Neural progenitor cell (in vitro differentiated cells): ENCODE measurements at regions not wholly inside any gene's neighbourhood (a gene's known extent, or its start where the extent isn't known, plus 50 kb on each side); places are given as distances from the start of the nearest gene placed in this dataset.
"Not testable (repeated sequence)": the region's sequence is repeated elsewhere in the genome, so short reads cannot be mapped to it uniquely, and the experiment has no call there.

ENCODE experiments used
- DNase-seq: peaks from one replicate; pipeline ENCODE4 v3.0.0-alpha.2; 2016; ENCODE audit warnings: low spot score
- H2AFZ ChIP-seq: fragments of 200-600 bp; sonication (generic); replicated peaks from 2 replicates; pipeline ENCODE4 v1.6.1; 2016; ENCODE audit warnings: antibody characterized with exemption
- H3F3A ChIP-seq: fragments of 200-600 bp; sonication (generic); 2 replicates; pipeline ENCODE4 v1.6.1; 2016; ENCODE audit warnings: antibody characterized with exemption, low read depth
- H3K27ac ChIP-seq: fragments of 200-600 bp; sonication (generic); 2 replicates; pipeline ENCODE4 v1.5.1; 2016; ENCODE audit warnings: mild to moderate bottlenecking
- H3K27me3 ChIP-seq: fragments of 200-600 bp; sonication (generic); 2 replicates; pipeline ENCODE4 v1.6.1; 2016; ENCODE audit warnings: mild to moderate bottlenecking, moderate library complexity
- H3K36me3 ChIP-seq: fragments of 200-600 bp; sonication (generic); 2 replicates; pipeline ENCODE4 v1.5.1; 2016
- H3K4me1 ChIP-seq: fragments of 200-600 bp; sonication (generic); 2 replicates; pipeline ENCODE4 v1.6.1; 2016; ENCODE audit warnings: mixed run types
- H3K4me2 ChIP-seq: fragments of 200-600 bp; sonication (generic); 2 replicates; pipeline ENCODE4 v1.6.1; 2016
- H3K4me3 ChIP-seq: fragments of 200-600 bp; sonication (generic); 2 replicates; pipeline ENCODE4 v1.5.1; 2016
- H3K79me2 ChIP-seq: fragments of 200-600 bp; sonication (generic); 2 replicates; pipeline ENCODE4 v1.6.1; 2016; ENCODE audit warnings: low read depth
- H3K9ac ChIP-seq: fragments of 200-600 bp; sonication (generic); 2 replicates; pipeline ENCODE4 v1.6.1; 2016
- H3K9me3 ChIP-seq: fragments of 200-600 bp; sonication (generic); 2 replicates; pipeline ENCODE4 v1.5.1; 2016; ENCODE audit warnings: low read depth
- H4K20me1 ChIP-seq: fragments of 200-600 bp; sonication (generic); 2 replicates; pipeline ENCODE4 v1.6.1; 2016; ENCODE audit warnings: low read depth
- H3K27ac Mint-ChIP-seq: 3 replicates; pipeline ENCODE4 v1.8.0; 2021; ENCODE audit warnings: mixed read lengths
- H3K27me3 Mint-ChIP-seq: 2 replicates; pipeline ENCODE4 v1.8.0; 2022; ENCODE audit warnings: low read depth, mild to moderate bottlenecking, inconsistent platforms, moderate library complexity, mixed read lengths; ENCODE audit not compliant: insufficient read depth
- H3K36me3 Mint-ChIP-seq: 3 replicates; pipeline ENCODE4 v1.8.0; 2021; ENCODE audit warnings: mixed read lengths
- H3K4me1 Mint-ChIP-seq: 3 replicates; pipeline ENCODE4 v1.8.0; 2021; ENCODE audit warnings: mixed read lengths
- H3K4me3 Mint-ChIP-seq: 3 replicates; pipeline ENCODE4 v1.8.0; 2021; ENCODE audit warnings: mild to moderate bottlenecking, moderate library complexity, mixed read lengths
- H3K9me3 Mint-ChIP-seq: 3 replicates; pipeline ENCODE4 v1.8.0; 2020; ENCODE audit warnings: mixed read lengths
- EZH2 ChIP-seq: fragments of 200-600 bp; sonication (generic); IDR thresholded peaks from 2 replicates; pipeline ENCODE4 v1.6.1; 2017; ENCODE audit warnings: antibody characterized with exemption, mild to moderate bottlenecking, moderate library complexity
- EZH2phosphoT487 ChIP-seq: fragments of 200-600 bp; sonication (generic); IDR thresholded peaks from 2 replicates; pipeline ENCODE4 v1.6.1; 2017; ENCODE audit warnings: antibody characterized with exemption
- TF ChIP-seq, protein P1 (sequence below): fragments of 200-600 bp; sonication (generic); IDR thresholded peaks from 2 replicates; pipeline ENCODE4 v1.5.1; 2017; ENCODE audit warnings: antibody characterized with exemption, mild to moderate bottlenecking

DNA sequence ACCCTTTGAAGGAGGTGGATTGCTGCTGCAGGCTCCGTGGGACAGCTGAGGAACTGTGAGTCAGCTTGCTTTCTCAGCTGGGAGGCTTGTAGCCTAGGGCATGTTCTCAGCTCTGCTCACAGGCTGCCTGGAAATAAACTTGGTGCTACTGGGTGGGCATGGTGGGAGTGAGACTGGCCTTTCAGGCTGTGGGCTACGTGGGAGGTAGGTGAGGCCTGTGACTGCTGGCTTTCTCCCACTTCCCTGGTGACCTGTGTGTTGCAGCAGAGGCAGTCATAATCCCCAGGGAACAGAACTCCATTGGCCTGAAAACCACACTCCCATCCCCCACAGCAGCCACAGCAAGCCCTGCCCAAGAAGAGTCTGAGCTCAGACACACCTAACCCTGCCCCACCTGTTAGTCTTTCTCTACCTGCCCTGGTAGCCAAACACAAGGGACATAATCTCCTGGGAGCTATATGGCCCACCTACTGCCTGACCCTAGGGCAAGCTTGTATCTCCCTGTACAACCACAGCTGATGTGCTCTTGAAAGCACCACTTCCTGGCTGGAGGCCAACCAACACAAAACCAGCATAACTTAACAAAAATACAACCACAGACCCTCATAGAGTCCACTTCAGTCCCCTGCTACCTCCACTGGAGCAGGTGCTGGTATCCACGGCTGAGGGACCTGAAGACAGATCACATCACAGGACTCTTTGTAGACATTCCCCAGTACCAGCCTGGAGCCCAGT is 236.5 kb downstream of the SQOR start:
- Mint-ChIP-seq H3K36me3 (peaks cover 6% of the 10 kb centered on the region), H3K27me3 (peaks cover 4% of the 10 kb centered on the region), H3K4me1 (no peaks in the 10 kb centered on the region), H3K27ac (no peak overlapping the region), H3K4me3 (no peak overlapping the region), H3K9me3 (peaks cover 22% of the 10 kb centered on the region)
- Histone ChIP-seq H3K9ac (no peak overlapping the region), H3K4me1 (no peaks in the 10 kb centered on the region), H3K27ac (no peak overlapping the region), H4K20me1 (no peaks in the 10 kb centered on the region), H3K36me3 (no peaks in the 10 kb centered on the region), H3K79me2 (no peaks in the 10 kb centered on the region), H3K4me3 (no peak overlapping the region), H3K4me2 (no peak overlapping the region), H3K27me3 (no peaks in the 10 kb centered on the region), H3K9me3 (no peaks in the 10 kb centered on the region), H2AFZ (no peak overlapping the region), H3F3A (no peaks in the 10 kb centered on the region)
- TF ChIP-seq, protein P1, sequence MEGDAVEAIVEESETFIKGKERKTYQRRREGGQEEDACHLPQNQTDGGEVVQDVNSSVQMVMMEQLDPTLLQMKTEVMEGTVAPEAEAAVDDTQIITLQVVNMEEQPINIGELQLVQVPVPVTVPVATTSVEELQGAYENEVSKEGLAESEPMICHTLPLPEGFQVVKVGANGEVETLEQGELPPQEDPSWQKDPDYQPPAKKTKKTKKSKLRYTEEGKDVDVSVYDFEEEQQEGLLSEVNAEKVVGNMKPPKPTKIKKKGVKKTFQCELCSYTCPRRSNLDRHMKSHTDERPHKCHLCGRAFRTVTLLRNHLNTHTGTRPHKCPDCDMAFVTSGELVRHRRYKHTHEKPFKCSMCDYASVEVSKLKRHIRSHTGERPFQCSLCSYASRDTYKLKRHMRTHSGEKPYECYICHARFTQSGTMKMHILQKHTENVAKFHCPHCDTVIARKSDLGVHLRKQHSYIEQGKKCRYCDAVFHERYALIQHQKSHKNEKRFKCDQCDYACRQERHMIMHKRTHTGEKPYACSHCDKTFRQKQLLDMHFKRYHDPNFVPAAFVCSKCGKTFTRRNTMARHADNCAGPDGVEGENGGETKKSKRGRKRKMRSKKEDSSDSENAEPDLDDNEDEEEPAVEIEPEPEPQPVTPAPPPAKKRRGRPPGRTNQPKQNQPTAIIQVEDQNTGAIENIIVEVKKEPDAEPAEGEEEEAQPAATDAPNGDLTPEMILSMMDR: no peak
- no peak for TF ChIP-seq EZH2
- DNase-seq: no peak

GRCh38 chr15:45873781-45874180 is 239.0 kb downstream of the SQOR start:
- no peak overlapping the region for H2AFZ ChIP-seq
- TF ChIP-seq EZH2 (no peak), EZH2phosphoT487 (no peak)
- TF ChIP-seq, protein P1: no peak
- H3K9ac ChIP-seq: no peak overlapping the region
- Mint-ChIP-seq H3K27me3 (peaks cover 4% of the 10 kb centered on the region), H3K4me3 (no peak overlapping the region), H3K4me1 (no peaks in the 10 kb centered on the region), H3K27ac (no peak overlapping the region), H3K36me3 (peaks cover 6% of the 10 kb centered on the region), H3K9me3 (peaks cover 29% of the 10 kb centered on the region)
- H3F3A ChIP-seq: no peaks in the 10 kb centered on the region
- H3K9me3 ChIP-seq: no peaks in the 10 kb centered on the region
- no peaks in the 10 kb centered on the region for H3K4me1 ChIP-seq
- no peak overlapping the region for H3K27ac ChIP-seq
- no peaks in the 10 kb centered on the region for H3K27me3 ChIP-seq
- no peak overlapping the region for H3K4me2 ChIP-seq
- no peaks in the 10 kb centered on the region for H4K20me1 ChIP-seq
- no peaks in the 10 kb centered on the region for H3K36me3 ChIP-seq
- no peak for DNase-seq
- no peaks in the 10 kb centered on the region for H3K79me2 ChIP-seq
- no peak overlapping the region for H3K4me3 ChIP-seq

DNA sequence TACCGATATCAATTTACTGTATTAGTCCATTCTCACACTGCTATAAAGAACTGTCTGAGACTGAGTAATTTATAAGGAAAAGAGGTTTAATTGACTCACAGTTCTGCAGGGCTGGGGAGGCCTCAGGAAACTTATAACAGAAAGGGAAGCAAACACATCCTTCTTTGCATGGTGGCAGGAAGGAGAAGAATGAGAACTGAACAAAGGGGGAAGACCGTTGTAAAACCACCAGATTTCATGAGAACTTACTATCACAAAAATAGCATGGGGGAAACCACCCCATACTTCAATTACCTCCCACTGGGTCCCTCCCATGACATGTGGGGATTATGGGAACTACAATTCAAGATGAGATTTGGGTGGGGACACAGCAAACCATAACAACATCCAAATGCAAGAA is 239.7 kb downstream of the SQOR start:
- H3F3A ChIP-seq: not testable (repeated sequence)

GRCh38 chr15:45884289-45884688 is 249.5 kb downstream of the SQOR start:
- Histone ChIP-seq H3F3A (no peaks in the 10 kb centered on the region), H3K9me3 (no peaks in the 10 kb centered on the region), H3K4me2 (no peak overlapping the region), H3K36me3 (no peaks in the 10 kb centered on the region), H4K20me1 (no peaks in the 10 kb centered on the region), H3K79me2 (no peaks in the 10 kb centered on the region), H3K4me3 (no peak overlapping the region), H3K27me3 (no peaks in the 10 kb centered on the region), H3K9ac (no peak overlapping the region), H3K27ac (no peak overlapping the region), H2AFZ (no peak overlapping the region), H3K4me1 (no peaks in the 10 kb centered on the region)
- H3K36me3 Mint-ChIP-seq: no peaks in the 10 kb centered on the region
- H3K4me1 Mint-ChIP-seq: no peaks in the 10 kb centered on the region
- H3K27me3 Mint-ChIP-seq: peaks cover 2% of the 10 kb centered on the region
- H3K27ac Mint-ChIP-seq: no peak overlapping the region
- TF ChIP-seq, protein P1: no peak
- TF ChIP-seq EZH2: no peak
- TF ChIP-seq EZH2phosphoT487: no peak
- peaks cover 9% of the 10 kb centered on the region for H3K9me3 Mint-ChIP-seq
- no peak overlapping the region for H3K4me3 Mint-ChIP-seq
- no peak for DNase-seq

More for the DNA sequence above, 239.7 kb downstream of the SQOR start:
- H3K4me1 Mint-ChIP-seq, H3K27ac Mint-ChIP-seq, H3K36me3 ChIP-seq, H3K36me3 Mint-ChIP-seq, H3K4me3 Mint-ChIP-seq, H3K9me3 ChIP-seq, H3K4me3 ChIP-seq, H3K27me3 Mint-ChIP-seq, H4K20me1 ChIP-seq, H3K4me2 ChIP-seq, H3K27me3 ChIP-seq, H3K9ac ChIP-seq, H3K27ac ChIP-seq, H2AFZ ChIP-seq, H3K79me2 ChIP-seq, H3K4me1 ChIP-seq, DNase-seq: not testable (repeated sequence)
- H3K9me3 Mint-ChIP-seq: peaks cover 29% of the 10 kb centered on the region
